ENCODE measurements at regions not wholly inside any gene's neighbourhood (a gene's known extent, or its start where the extent isn't known, plus 50 kb on each side); places are given as distances from the start of the nearest gene placed in this dataset.

DNA sequence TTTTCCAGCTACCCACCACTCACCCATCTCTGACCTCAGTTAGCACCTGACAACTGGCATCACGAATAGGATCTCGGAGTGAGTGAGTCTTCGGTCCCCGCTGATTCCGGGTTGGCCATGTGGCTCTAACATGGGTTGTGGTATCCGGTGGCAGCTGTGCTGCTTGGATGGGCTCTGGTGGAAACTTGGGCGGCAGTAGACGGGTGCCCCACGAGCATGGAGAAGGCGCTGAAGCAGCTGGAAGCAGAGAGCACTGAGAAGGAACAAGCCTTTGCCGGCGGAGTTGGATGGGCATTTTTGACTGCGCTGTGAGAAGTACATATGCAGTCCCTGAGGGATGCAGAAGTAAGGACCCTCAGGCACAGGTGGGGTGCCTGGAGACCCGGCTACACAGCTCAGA is 1044.0 kb upstream of the ADGRL4 start:
- no peak for TF ChIP-seq FOXM1 (IDR thresholded peaks at IDR 0.05; ENCODE audit: borderline replicate concordance, low read depth)
- no peak for TF ChIP-seq RAD21 (IDR thresholded peaks at IDR 0.05; ENCODE audit: low read depth)
- no peak for TF ChIP-seq CREB1 (IDR thresholded peaks at IDR 0.05; ENCODE audit: low read depth)
- TF ChIP-seq TEAD4 (IDR thresholded peaks at IDR 0.05) = no peak
- no peak for TF ChIP-seq EP300 (IDR thresholded peaks at IDR 0.05; ENCODE audit: borderline replicate concordance)
- no peak for TF ChIP-seq YY1 (IDR thresholded peaks at IDR 0.05; ENCODE audit: low read depth)
- no peak for TF ChIP-seq USF1 (IDR thresholded peaks at IDR 0.05)
- TF ChIP-seq EGR1 (IDR thresholded peaks at IDR 0.05) = no peak
- TF ChIP-seq ZBTB7A (IDR thresholded peaks at IDR 0.05; ENCODE audit: low read depth) = no peak
- TF ChIP-seq MAX (IDR thresholded peaks at IDR 0.05) = no peak
- TF ChIP-seq, protein P1, sequence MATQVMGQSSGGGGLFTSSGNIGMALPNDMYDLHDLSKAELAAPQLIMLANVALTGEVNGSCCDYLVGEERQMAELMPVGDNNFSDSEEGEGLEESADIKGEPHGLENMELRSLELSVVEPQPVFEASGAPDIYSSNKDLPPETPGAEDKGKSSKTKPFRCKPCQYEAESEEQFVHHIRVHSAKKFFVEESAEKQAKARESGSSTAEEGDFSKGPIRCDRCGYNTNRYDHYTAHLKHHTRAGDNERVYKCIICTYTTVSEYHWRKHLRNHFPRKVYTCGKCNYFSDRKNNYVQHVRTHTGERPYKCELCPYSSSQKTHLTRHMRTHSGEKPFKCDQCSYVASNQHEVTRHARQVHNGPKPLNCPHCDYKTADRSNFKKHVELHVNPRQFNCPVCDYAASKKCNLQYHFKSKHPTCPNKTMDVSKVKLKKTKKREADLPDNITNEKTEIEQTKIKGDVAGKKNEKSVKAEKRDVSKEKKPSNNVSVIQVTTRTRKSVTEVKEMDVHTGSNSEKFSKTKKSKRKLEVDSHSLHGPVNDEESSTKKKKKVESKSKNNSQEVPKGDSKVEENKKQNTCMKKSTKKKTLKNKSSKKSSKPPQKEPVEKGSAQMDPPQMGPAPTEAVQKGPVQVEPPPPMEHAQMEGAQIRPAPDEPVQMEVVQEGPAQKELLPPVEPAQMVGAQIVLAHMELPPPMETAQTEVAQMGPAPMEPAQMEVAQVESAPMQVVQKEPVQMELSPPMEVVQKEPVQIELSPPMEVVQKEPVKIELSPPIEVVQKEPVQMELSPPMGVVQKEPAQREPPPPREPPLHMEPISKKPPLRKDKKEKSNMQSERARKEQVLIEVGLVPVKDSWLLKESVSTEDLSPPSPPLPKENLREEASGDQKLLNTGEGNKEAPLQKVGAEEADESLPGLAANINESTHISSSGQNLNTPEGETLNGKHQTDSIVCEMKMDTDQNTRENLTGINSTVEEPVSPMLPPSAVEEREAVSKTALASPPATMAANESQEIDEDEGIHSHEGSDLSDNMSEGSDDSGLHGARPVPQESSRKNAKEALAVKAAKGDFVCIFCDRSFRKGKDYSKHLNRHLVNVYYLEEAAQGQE (IDR thresholded peaks at IDR 0.05; ENCODE audit: low read depth) = no peak
- no peak for TF ChIP-seq TAF1 (IDR thresholded peaks at IDR 0.05; ENCODE audit: low read depth)
- no peak for TF ChIP-seq TCF12 (IDR thresholded peaks at IDR 0.05; ENCODE audit: low read depth)
- TF ChIP-seq NFIC (IDR thresholded peaks at IDR 0.05) = no peak
- no peak for TF ChIP-seq CEBPB (IDR thresholded peaks at IDR 0.05)

- TF ChIP-seq, protein P1 (IDR thresholded peaks at IDR 0.05; ENCODE audit: low read depth) = no peak
- TF ChIP-seq USF1 (IDR thresholded peaks at IDR 0.05) (no peak), CEBPB (IDR thresholded peaks at IDR 0.05) (no peak), ZBTB7A (IDR thresholded peaks at IDR 0.05; ENCODE audit: low read depth) (no peak), EP300 (IDR thresholded peaks at IDR 0.05; ENCODE audit: borderline replicate concordance) (no peak)
Measured at GRCh38 chr1:80050085-80050484, 1043.6 kb upstream of the ADGRL4 start.

DNA sequence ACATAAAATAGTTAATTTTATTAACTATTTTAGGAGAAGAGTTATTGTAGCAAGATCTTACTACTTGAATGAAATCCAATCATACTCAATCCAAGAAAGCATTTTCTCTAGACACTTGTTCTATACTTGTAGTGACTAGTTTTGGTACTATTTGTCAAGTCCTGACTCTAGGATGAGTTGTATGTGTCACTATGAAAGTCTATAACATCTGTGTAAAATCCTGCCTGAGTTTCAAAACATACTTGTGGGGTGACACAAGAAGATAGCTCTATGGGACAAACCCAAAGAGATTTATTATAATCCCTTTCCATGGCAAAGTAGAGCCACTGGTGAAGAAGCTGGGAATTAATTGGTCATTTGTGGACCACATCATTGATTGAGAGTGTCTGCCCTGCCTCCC is 1042.2 kb upstream of the ADGRL4 start:
- TF ChIP-seq YY1 (IDR thresholded peaks at IDR 0.05; ENCODE audit: low read depth) (no peak), MAX (IDR thresholded peaks at IDR 0.05) (no peak), TEAD4 (IDR thresholded peaks at IDR 0.05) (no peak), USF1 (IDR thresholded peaks at IDR 0.05) (no peak), EP300 (IDR thresholded peaks at IDR 0.05; ENCODE audit: borderline replicate concordance) (no peak), CREB1 (IDR thresholded peaks at IDR 0.05; ENCODE audit: low read depth) (no peak), EGR1 (IDR thresholded peaks at IDR 0.05) (no peak), TAF1 (IDR thresholded peaks at IDR 0.05; ENCODE audit: low read depth) (no peak), NFIC (IDR thresholded peaks at IDR 0.05) (no peak), FOXM1 (IDR thresholded peaks at IDR 0.05; ENCODE audit: borderline replicate concordance, low read depth) (no peak), RAD21 (IDR thresholded peaks at IDR 0.05; ENCODE audit: low read depth) (no peak), TCF12 (IDR thresholded peaks at IDR 0.05; ENCODE audit: low read depth) (no peak), CEBPB (IDR thresholded peaks at IDR 0.05) (no peak), ZBTB7A (IDR thresholded peaks at IDR 0.05; ENCODE audit: low read depth) (no peak)
- TF ChIP-seq, protein P1 (IDR thresholded peaks at IDR 0.05; ENCODE audit: low read depth) = no peak

DNA sequence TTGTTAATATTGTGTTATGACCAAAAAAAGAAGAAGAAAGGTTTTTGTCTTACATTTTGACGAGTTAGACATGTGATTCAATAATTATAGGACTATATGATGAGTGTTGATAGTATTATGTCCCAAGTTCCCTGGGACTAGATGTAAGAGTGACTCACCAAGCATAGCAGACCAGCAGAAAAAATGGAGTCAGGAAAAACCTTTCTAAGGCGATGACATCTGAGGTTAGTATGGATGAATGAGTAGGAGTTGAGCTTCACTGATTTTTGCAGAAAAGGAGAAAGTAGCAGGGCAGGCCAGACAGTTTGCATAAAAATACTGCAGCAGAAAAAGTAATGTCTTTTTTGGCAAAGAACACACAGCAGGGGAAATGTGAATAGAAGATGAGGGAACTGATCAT is 1041.3 kb upstream of the ADGRL4 start:
- TF ChIP-seq USF1 (IDR thresholded peaks at IDR 0.05) = no peak
- no peak for TF ChIP-seq ZBTB7A (IDR thresholded peaks at IDR 0.05; ENCODE audit: low read depth)
- TF ChIP-seq EGR1 (IDR thresholded peaks at IDR 0.05) = no peak
- TF ChIP-seq CREB1 (IDR thresholded peaks at IDR 0.05; ENCODE audit: low read depth) = no peak
